Smooth muscle cell (in vitro differentiated cells): ENCODE measurements at regions not wholly inside any gene's neighbourhood (a gene's known extent, or its start where the extent isn't known, plus 50 kb on each side); places are given as distances from the start of the nearest gene placed in this dataset.

Source experiments
- DNase-seq: peaks from one replicate; lab custom pipeline; 2025; ENCODE audit not compliant: unreplicated experiment; lab: John Stamatoyannopoulos, UW
- H2AFZ ChIP-seq: fragments of 200-600 bp; sonication (generic); 2 replicates; pipeline ENCODE4 v1.6.0; 2016; ENCODE audit warnings: antibody characterized with exemption, low read depth, mild to moderate bottlenecking
- H3F3A ChIP-seq: fragments of 200-600 bp; sonication (generic); 2 replicates; pipeline ENCODE4 v1.6.0; 2017; ENCODE audit warnings: antibody characterized with exemption, low read depth
- H3K27ac ChIP-seq: fragments of 200-600 bp; sonication (generic); 2 replicates; pipeline ENCODE4 v1.5.1; 2016; ENCODE audit warnings: low read depth, mild to moderate bottlenecking
- H3K27me3 ChIP-seq: fragments of 200-600 bp; sonication (generic); 2 replicates; pipeline ENCODE4 v1.6.1; 2016; ENCODE audit warnings: low read depth, mild to moderate bottlenecking
- H3K36me3 ChIP-seq: fragments of 200-600 bp; sonication (generic); 2 replicates; pipeline ENCODE4 v1.5.1; 2016; ENCODE audit warnings: low read depth
- H3K4me1 ChIP-seq: fragments of 200-600 bp; sonication (generic); 2 replicates; pipeline ENCODE4 v1.5.1; 2016; ENCODE audit warnings: low read depth
- H3K4me2 ChIP-seq: fragments of 200-600 bp; sonication (generic); 2 replicates; pipeline ENCODE4 v1.6.0; 2016; ENCODE audit warnings: mild to moderate bottlenecking
- H3K4me3 ChIP-seq: fragments of 200-600 bp; sonication (generic); 2 replicates; pipeline ENCODE4 v1.5.1; 2016; ENCODE audit warnings: mild to moderate bottlenecking
- H3K79me2 ChIP-seq: fragments of 200-600 bp; sonication (generic); 2 replicates; pipeline ENCODE4 v1.6.0; 2016; ENCODE audit warnings: low read depth, mild to moderate bottlenecking
- H3K9ac ChIP-seq: fragments of 200-600 bp; sonication (generic); 2 replicates; pipeline ENCODE4 v1.6.0; 2016; ENCODE audit warnings: low read depth
- H3K9me3 ChIP-seq: fragments of 200-600 bp; sonication (generic); replicated peaks from 2 replicates; pipeline ENCODE4 v1.5.1; 2016; ENCODE audit warnings: low read depth
- H4K20me1 ChIP-seq: fragments of 200-600 bp; sonication (generic); 2 replicates; pipeline ENCODE4 v1.6.0; 2016; ENCODE audit warnings: low read depth
- WGBS: methylation state at CpG from one replicate; pipeline ENCODE4 v1.1.7; 2016; ENCODE audit warnings: low lambda C conversion rate; 5-methylcytosine and 5-hydroxymethylcytosine counted together
- TF ChIP-seq, protein P1 (sequence below): fragments of 200-600 bp; sonication (generic); IDR thresholded peaks from 2 replicates; pipeline ENCODE4 v1.5.1; 2017; ENCODE audit warnings: borderline replicate concordance, mild to moderate bottlenecking, antibody characterized with exemption; ENCODE audit not compliant: insufficient read depth, poor library complexity, severe bottlenecking

DNA sequence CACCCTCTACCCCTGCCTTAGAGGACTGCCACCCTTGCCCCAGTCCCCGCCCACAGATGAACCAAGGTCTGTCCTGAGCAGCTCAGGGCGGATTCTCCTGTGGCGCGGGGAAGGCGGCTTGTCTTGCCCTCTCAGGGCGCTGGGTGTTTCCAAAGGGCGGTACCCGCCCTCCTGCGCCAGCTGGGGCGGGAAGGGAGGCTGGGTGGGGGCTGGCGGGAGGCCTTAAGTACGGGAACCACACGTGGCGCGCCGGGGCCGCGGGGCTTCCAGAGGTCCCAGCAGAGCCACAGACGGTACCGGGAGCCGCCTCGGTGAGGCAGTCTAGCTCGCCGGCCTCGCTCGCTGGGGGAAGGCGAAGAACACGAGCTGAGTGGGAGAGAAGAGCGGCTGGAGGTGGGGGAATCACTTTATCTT, 361.1 kb downstream of the MID1IP1 start:
- Histone ChIP-seq H3F3A (no peaks in the 10 kb centered on the region), H3K36me3 (no peaks in the 10 kb centered on the region), H3K9me3 (no peaks in the 10 kb centered on the region), H3K27me3 (no peaks in the 10 kb centered on the region), H3K27ac (no peak overlapping the region), H4K20me1 (no peaks in the 10 kb centered on the region), H3K4me1 (no peaks in the 10 kb centered on the region), H3K9ac (no peak overlapping the region), H3K79me2 (no peaks in the 10 kb centered on the region), H3K4me2 (peak overlapping the region; percentile 72), H2AFZ (no peak overlapping the region), H3K4me3 (no peak overlapping the region)
- TF ChIP-seq, protein P1, sequence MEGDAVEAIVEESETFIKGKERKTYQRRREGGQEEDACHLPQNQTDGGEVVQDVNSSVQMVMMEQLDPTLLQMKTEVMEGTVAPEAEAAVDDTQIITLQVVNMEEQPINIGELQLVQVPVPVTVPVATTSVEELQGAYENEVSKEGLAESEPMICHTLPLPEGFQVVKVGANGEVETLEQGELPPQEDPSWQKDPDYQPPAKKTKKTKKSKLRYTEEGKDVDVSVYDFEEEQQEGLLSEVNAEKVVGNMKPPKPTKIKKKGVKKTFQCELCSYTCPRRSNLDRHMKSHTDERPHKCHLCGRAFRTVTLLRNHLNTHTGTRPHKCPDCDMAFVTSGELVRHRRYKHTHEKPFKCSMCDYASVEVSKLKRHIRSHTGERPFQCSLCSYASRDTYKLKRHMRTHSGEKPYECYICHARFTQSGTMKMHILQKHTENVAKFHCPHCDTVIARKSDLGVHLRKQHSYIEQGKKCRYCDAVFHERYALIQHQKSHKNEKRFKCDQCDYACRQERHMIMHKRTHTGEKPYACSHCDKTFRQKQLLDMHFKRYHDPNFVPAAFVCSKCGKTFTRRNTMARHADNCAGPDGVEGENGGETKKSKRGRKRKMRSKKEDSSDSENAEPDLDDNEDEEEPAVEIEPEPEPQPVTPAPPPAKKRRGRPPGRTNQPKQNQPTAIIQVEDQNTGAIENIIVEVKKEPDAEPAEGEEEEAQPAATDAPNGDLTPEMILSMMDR = peak; percentile 11
- 46% methylated on average over 26 of the region's 29 CpGs for WGBS
- DNase-seq = no peak

DNA sequence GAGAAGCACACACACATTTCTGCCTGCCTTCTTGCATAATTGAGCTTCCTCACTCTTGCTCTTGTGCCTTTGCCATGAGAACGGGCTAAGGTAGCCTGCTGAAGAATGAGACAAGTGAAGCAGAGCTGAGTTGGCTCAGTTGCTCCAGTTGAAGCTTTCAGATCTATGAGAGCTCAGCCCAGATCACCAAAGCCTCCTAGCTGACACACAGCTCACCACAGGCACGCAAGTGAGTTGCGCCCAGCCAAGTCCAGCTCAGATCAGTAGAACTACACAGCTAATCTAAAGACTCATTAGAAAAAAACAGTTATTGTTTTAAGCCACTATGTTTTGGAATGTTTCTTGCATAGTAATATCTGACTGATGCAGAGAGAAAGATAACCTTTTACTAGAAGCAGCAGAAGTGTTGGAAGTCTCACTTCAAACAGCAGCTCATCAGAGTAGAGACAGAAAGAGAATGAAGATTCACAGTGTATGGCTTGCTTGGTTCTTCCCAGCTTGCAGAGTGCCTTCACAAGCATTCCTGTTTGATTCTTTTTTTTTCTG, 362.4 kb downstream of the MID1IP1 start:
- H3K4me1 ChIP-seq = no peaks in the 10 kb centered on the region
- no peaks in the 10 kb centered on the region for H3K36me3 ChIP-seq
- H3K27me3 ChIP-seq = no peaks in the 10 kb centered on the region
- no peaks in the 10 kb centered on the region for H4K20me1 ChIP-seq
- DNase-seq = no peak
- no peaks in the 10 kb centered on the region for H3K9me3 ChIP-seq
- no peak overlapping the region for H2AFZ ChIP-seq
- no peak overlapping the region for H3K4me2 ChIP-seq
- TF ChIP-seq, protein P1 = no peak
- no peaks in the 10 kb centered on the region for H3K79me2 ChIP-seq
- no peak overlapping the region for H3K9ac ChIP-seq
- H3F3A ChIP-seq = no peaks in the 10 kb centered on the region
- no peak overlapping the region for H3K27ac ChIP-seq
- no peak overlapping the region for H3K4me3 ChIP-seq
- 72% methylated on average over 3 of the region's 3 CpGs for WGBS

DNA sequence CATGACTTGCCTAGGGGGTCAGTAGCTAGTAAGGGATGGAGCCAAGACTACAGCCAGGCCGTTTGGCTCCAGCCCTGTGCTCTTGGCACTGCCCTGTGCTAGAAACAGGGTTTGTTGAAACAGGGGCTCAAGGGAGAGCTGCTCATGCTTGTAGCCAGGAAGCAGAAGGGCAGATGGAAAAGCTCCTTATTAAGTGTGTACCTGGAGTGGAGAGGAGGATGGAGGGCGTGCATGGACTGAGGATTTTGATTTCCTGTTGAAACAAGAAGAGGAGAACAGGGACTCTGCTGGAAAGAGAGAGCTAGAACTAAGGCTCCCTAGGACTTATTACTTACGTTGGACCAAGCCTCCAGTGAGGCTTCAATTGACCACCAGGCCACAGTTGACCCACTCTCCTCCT, 363.0 kb downstream of the MID1IP1 start:
- Histone ChIP-seq H3K9ac (no peak overlapping the region), H4K20me1 (no peaks in the 10 kb centered on the region), H3K27me3 (no peaks in the 10 kb centered on the region), H3K36me3 (no peaks in the 10 kb centered on the region), H3K4me3 (no peak overlapping the region), H2AFZ (no peak overlapping the region), H3K79me2 (no peaks in the 10 kb centered on the region), H3F3A (no peaks in the 10 kb centered on the region), H3K9me3 (no peaks in the 10 kb centered on the region), H3K27ac (no peak overlapping the region), H3K4me2 (no peak overlapping the region), H3K4me1 (no peaks in the 10 kb centered on the region)
- no peak for DNase-seq
- 60% methylated on average over 3 of the region's 3 CpGs for WGBS
- TF ChIP-seq, protein P1 = no peak

DNA sequence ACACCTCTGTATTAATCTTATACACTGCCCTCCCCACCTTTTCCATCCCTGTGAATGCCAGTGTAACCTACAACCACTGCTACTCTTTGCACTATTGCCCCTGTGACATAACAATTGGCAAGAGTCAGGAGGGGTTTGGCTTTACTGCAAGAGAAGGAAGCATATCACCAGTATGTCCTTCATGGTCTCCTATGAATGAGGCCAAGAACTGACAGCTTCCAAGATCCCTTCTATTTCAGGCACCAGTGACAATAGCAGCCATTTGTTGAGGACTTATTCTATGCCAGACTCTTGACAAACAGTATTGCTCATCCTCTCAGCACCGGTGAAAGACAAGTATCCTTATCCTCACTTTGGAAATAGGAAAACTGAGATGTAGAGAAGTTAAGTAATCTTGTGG, 363.9 kb downstream of the MID1IP1 start:
- Histone ChIP-seq H3K4me1 (no peaks in the 10 kb centered on the region), H3K4me2 (no peak overlapping the region), H3K27me3 (no peaks in the 10 kb centered on the region), H3K4me3 (no peak overlapping the region), H3K27ac (no peak overlapping the region), H3F3A (no peaks in the 10 kb centered on the region), H3K36me3 (no peaks in the 10 kb centered on the region), H4K20me1 (no peaks in the 10 kb centered on the region), H3K9ac (no peak overlapping the region), H2AFZ (no peak overlapping the region), H3K79me2 (no peaks in the 10 kb centered on the region), H3K9me3 (no peaks in the 10 kb centered on the region)
- TF ChIP-seq, protein P1 = no peak
- DNase-seq = no peak
- WGBS = 89% methylated on average over 1 of the region's 1 CpG
